Suprapubic skin (tissue), 4 donors: ENCODE measurements at regions not wholly inside any gene's neighbourhood (a gene's known extent, or its start where the extent isn't known, plus 50 kb on each side); places are given as distances from the start of the nearest gene placed in this dataset.

Experiments used
- DNase-seq, 2 donors: peaks; one replicate each; pipeline ENCODE4 v3.0.0-alpha.2; 2019; ENCODE audit warnings: low spot score in 2 of 2
- H3K27ac ChIP-seq: fragments of 200-600 bp; sonication (generic); one replicate; pipeline ENCODE4 v1.5.1; 2019
- H3K27me3 ChIP-seq: fragments of 200-600 bp; sonication (generic); one replicate; pipeline ENCODE4 v1.5.1; 2019
- H3K36me3 ChIP-seq: fragments of 200-600 bp; sonication (generic); one replicate; pipeline ENCODE4 v1.5.1; 2019
- H3K4me1 ChIP-seq: fragments of 200-600 bp; sonication (generic); one replicate; pipeline ENCODE4 v1.5.1; 2019
- H3K4me3 ChIP-seq: fragments of 200-600 bp; sonication (generic); one replicate; pipeline ENCODE4 v1.5.1; 2019; ENCODE audit warnings: mild to moderate bottlenecking
- H3K9me3 ChIP-seq: fragments of 200-600 bp; sonication (generic); one replicate; pipeline ENCODE4 v1.5.1; 2019
- EP300 ChIP-seq: sonication (generic); formaldehyde crosslinking; IDR thresholded peaks from one replicate; pipeline ENCODE4 v1.6.1; 2017; ENCODE audit warnings: antibody characterized with exemption
- POLR2A ChIP-seq, 2 donors: fragments of 450-650 bp; IDR thresholded peaks; one replicate each; pipeline ENCODE4 v1.6.1; 2017; ENCODE audit warnings: antibody characterized with exemption in 2 of 2, mild to moderate bottlenecking in 2 of 2, moderate library complexity in 2 of 2
- POLR2AphosphoS5 ChIP-seq, 3 donors: sonication (generic); formaldehyde crosslinking; IDR thresholded peaks; one replicate each; pipeline ENCODE4 v1.6.1; 2017; ENCODE audit warnings: antibody characterized with exemption in 3 of 3
- WGBS: methylation state at CpG from one replicate; pipeline ENCODE4 v1.1.5; 2018; 5-methylcytosine and 5-hydroxymethylcytosine counted together
- TF ChIP-seq, protein P1 (sequence below), 2 donors: fragments of 200-600 bp in 1 of 2; fragments of 450-650 bp in 1 of 2; sonication (generic) in 1 of 2; IDR thresholded peaks; one replicate each; pipeline ENCODE4 v1.5.1; 2016 to 2019; ENCODE audit warnings: antibody characterized with exemption in 2 of 2, mild to moderate bottlenecking in 1 of 2, moderate library complexity in 1 of 2

- 78% methylated on average over 5 of the region's 5 CpGs for WGBS
- no peak overlapping the region for H3K27ac ChIP-seq
- H3K27me3 ChIP-seq: peaks cover 16% of the 10 kb centered on the region
- no peaks in the 10 kb centered on the region for H3K36me3 ChIP-seq
- no peaks in the 10 kb centered on the region for H3K9me3 ChIP-seq
- no peaks in the 10 kb centered on the region for H3K4me1 ChIP-seq
- no peak overlapping the region for H3K4me3 ChIP-seq
- no peak for DNase-seq
- TF ChIP-seq EP300 (no peak), POLR2A (IDR thresholded peaks at IDR 0.05) (no peak), POLR2AphosphoS5 (IDR thresholded peaks at IDR 0.05) (no peak)
- TF ChIP-seq, protein P1, sequence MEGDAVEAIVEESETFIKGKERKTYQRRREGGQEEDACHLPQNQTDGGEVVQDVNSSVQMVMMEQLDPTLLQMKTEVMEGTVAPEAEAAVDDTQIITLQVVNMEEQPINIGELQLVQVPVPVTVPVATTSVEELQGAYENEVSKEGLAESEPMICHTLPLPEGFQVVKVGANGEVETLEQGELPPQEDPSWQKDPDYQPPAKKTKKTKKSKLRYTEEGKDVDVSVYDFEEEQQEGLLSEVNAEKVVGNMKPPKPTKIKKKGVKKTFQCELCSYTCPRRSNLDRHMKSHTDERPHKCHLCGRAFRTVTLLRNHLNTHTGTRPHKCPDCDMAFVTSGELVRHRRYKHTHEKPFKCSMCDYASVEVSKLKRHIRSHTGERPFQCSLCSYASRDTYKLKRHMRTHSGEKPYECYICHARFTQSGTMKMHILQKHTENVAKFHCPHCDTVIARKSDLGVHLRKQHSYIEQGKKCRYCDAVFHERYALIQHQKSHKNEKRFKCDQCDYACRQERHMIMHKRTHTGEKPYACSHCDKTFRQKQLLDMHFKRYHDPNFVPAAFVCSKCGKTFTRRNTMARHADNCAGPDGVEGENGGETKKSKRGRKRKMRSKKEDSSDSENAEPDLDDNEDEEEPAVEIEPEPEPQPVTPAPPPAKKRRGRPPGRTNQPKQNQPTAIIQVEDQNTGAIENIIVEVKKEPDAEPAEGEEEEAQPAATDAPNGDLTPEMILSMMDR (IDR thresholded peaks at IDR 0.05): no peak
Observed at GRCh38 chr3:43948013-43948412, 257.3 kb downstream of the ABHD5 start.

DNA sequence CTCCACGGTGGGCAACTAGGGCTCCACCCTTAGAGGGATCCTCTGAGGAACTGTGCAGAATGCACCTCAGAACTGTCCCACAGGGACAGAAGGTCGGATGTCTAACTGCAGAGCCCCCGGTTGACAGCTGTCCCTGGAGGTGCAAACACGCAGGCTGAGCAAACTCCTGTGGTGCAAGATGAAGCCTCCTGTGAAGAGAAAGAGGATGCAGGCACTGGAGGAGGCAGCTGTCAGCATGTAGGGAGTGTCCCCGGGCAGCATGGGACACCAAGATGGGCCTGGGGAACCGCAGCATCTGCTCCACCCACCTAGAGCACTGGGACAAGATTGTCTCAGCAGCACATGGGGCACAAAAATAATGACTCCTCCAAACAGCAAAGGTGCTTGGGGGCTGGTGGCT lies 258.9 kb downstream of the ABHD5 start:
- H3K4me3 ChIP-seq: no peak overlapping the region
- no peaks in the 10 kb centered on the region for H3K36me3 ChIP-seq
- WGBS: 66% methylated on average over 5 of the region's 6 CpGs
- no peak overlapping the region for H3K27ac ChIP-seq
- H3K4me1 ChIP-seq: no peaks in the 10 kb centered on the region
- no peak for DNase-seq
- TF ChIP-seq, protein P1 (IDR thresholded peaks at IDR 0.05): no peak
- no peak for TF ChIP-seq POLR2AphosphoS5 (IDR thresholded peaks at IDR 0.05)
- no peak for TF ChIP-seq EP300
- TF ChIP-seq POLR2A (IDR thresholded peaks at IDR 0.05): no peak
- H3K9me3 ChIP-seq: no peaks in the 10 kb centered on the region
- peaks cover 16% of the 10 kb centered on the region for H3K27me3 ChIP-seq

DNA sequence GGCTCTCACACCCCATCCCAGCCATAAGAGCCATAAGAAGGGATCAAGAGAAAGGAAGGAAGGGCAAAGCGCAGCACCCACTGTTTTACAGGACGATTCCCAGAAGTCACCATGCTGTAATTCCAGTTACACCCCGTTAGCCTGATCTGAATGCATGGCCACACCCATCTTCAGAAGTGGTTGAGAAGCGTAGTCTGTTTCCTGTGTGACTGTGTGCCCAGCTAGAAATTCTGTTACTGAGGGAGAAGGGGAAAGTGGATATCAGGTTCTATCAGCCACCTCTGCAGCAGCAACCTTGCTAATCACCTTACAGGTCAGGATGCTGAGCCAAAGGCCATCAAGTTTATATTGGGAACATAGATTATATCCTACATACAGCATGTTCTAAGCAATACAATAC lies 260.0 kb downstream of the ABHD5 start:
- TF ChIP-seq POLR2A (IDR thresholded peaks at IDR 0.05): no peak
- TF ChIP-seq, protein P1 (IDR thresholded peaks at IDR 0.05): no peak
- TF ChIP-seq EP300: no peak
- TF ChIP-seq POLR2AphosphoS5 (IDR thresholded peaks at IDR 0.05): no peak
- Histone ChIP-seq H3K36me3 (no peaks in the 10 kb centered on the region), H3K4me1 (no peaks in the 10 kb centered on the region), H3K27me3 (peaks cover 16% of the 10 kb centered on the region), H3K27ac (no peak overlapping the region), H3K4me3 (no peak overlapping the region), H3K9me3 (no peaks in the 10 kb centered on the region)
- no peak for DNase-seq
- 48% methylated on average over 4 of the region's 4 CpGs for WGBS

DNA sequence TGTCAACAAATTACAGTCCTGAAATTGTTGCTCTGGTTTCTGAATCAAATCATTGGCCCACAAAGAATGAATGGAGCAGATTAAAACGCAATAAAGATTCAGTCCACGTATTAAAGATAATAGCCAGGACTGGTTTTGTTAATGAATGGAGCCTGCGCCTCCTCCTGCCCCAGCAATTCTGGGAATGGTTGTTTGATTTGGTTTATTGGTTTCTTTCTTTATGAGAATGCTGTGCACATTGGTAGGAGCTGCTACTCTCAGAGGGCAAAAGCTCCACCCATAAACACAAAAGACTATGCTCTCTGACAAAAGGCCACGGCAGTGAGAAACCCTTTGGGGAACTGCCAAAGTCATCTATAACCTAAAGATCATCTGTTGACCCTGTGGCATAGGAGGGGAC lies 261.1 kb downstream of the ABHD5 start:
- Histone ChIP-seq H3K36me3 (no peaks in the 10 kb centered on the region), H3K27me3 (peaks cover 17% of the 10 kb centered on the region), H3K4me1 (no peaks in the 10 kb centered on the region), H3K27ac (no peak overlapping the region), H3K4me3 (no peak overlapping the region), H3K9me3 (no peaks in the 10 kb centered on the region)
- WGBS: 87% methylated on average over 4 of the region's 4 CpGs
- TF ChIP-seq POLR2AphosphoS5 (IDR thresholded peaks at IDR 0.05) (no peak), EP300 (no peak), POLR2A (IDR thresholded peaks at IDR 0.05) (no peak)
- TF ChIP-seq, protein P1 (IDR thresholded peaks at IDR 0.05): no peak
- DNase-seq: no peak

DNA sequence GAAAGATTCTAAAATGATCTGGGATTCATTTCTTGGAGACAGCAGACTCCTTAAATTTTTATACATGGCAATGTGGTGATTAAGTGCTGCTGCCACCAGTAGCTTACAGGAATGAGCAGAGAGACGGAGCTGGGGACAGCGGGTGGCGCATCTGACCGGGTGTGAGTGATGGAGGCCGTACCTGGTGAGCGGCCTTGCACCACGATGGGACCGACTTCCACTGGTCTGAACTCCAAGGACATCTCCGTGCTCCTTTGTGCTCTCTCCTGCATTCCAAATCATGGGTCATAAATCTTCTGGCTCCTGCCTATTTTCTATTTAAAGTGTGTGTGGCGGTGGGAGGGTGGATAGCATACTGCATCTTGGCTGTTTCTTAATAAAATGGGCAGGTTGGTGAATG lies 262.6 kb downstream of the ABHD5 start:
- H3K27ac ChIP-seq: no peak overlapping the region
- 83% methylated on average over 10 of the region's 10 CpGs for WGBS
- no peak for DNase-seq

More for the DNA sequence above, 262.6 kb downstream of the ABHD5 start:
- Histone ChIP-seq H3K36me3 (no peaks in the 10 kb centered on the region), H3K4me1 (no peaks in the 10 kb centered on the region), H3K4me3 (no peak overlapping the region), H3K27me3 (peaks cover 20% of the 10 kb centered on the region), H3K9me3 (no peaks in the 10 kb centered on the region)
- TF ChIP-seq, protein P1 (IDR thresholded peaks at IDR 0.05): no peak
- TF ChIP-seq POLR2AphosphoS5 (IDR thresholded peaks at IDR 0.05): no peak
